WTC11 (cell line): ENCODE measurements at regions not wholly inside any gene's neighbourhood (a gene's known extent, or its start where the extent isn't known, plus 50 kb on each side); places are given as distances from the start of the nearest gene placed in this dataset.

Source experiments
- ATF1 ChIP-seq: sonication (generic); formaldehyde crosslinking; IDR thresholded peaks from 2 replicates; pipeline ENCODE4 v1.8.1; 2023; ENCODE audit warnings: mild to moderate bottlenecking, moderate library complexity, missing genetic modification reagents
- CTCF ChIP-seq: fragments of 200-600 bp; IDR thresholded peaks from 2 replicates; pipeline ENCODE4 v1.8.0; 2022; ENCODE audit warnings: antibody characterized with exemption
- E2F1 ChIP-seq: sonication (generic); formaldehyde crosslinking; IDR thresholded peaks from 2 replicates; pipeline ENCODE4 v1.8.0; 2022; ENCODE audit warnings: mild to moderate bottlenecking, missing genetic modification reagents
- USF1 ChIP-seq: sonication (generic); formaldehyde crosslinking; IDR thresholded peaks from 2 replicates; pipeline ENCODE4 v1.8.0; 2022; ENCODE audit warnings: mild to moderate bottlenecking, missing genetic modification reagents

GRCh38 chr5:17944046-17944445, 309.8 kb downstream of the TAF11L14 start:
- no peak for TF ChIP-seq CTCF
- no peak for TF ChIP-seq ATF1 (CRISPR knock-in tag)
- TF ChIP-seq E2F1 (CRISPR knock-in tag) = no peak
- no peak for TF ChIP-seq USF1 (CRISPR knock-in tag)
